ENCODE measurements at regions not wholly inside any gene's neighbourhood (a gene's known extent, or its start where the extent isn't known, plus 50 kb on each side); places are given as distances from the start of the nearest gene placed in this dataset.
"Not testable (repeated sequence)": the region's sequence is repeated elsewhere in the genome, so short reads cannot be mapped to it uniquely, and the experiment has no call there.

DNA sequence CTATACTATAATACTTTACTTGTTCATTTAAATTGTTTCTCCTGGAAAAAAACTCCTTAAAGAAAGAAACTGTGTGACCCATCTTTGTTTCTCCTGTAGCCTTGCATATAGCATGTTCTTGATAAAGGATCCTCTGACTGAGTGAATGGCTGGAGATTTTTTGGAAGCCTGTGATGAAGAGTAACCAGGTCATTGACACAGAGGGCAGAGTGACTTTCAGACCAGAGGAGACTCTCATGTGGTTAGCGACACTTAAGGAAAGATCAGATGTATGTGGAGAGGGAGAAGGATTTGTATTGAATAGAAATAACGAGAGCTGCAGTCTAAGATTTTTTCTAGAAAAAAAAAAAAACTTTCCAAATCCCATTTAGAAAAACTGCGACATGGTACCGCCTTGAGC lies 85.5 kb downstream of the TRIM43 start:
- Histone ChIP-seq H3K27me3 (replicated peaks in 1 of 4; ENCODE audit: control extremely low read depth in 1 of 4, control insufficient read depth in 3 of 4, insufficient read depth in 4 of 4, low read length in 3 of 4) (peaks cover 0 to 8% (median 3%) of the 10 kb centered on the region in 4 experiments), H3K9me3 (ENCODE audit: control extremely low read depth in 1 of 3, control insufficient read depth in 2 of 3, insufficient read depth in 1 of 3, low read length in 2 of 3) (no peaks in the 10 kb centered on the region), H3K36me3 (replicated peaks in 1 of 2; ENCODE audit: control extremely low read depth in 1 of 2, control insufficient read depth in 1 of 2, extremely low read depth in 1 of 2, insufficient read depth in 2 of 2, low read length in 1 of 2) (no peaks in the 10 kb centered on the region), H3K4me1 (ENCODE audit: control insufficient read depth in 2 of 2, insufficient read depth in 2 of 2, low read length in 2 of 2) (peaks cover 0 to 3% of the 10 kb centered on the region in 2 donors), H2AFZ (ENCODE audit: insufficient read depth, low read depth, low read length, poor library complexity, severe bottlenecking) (no peak overlapping the region), H3K4me3 (ENCODE audit: control extremely low read depth in 1 of 5, extremely low read depth in 1 of 5, insufficient read depth in 1 of 5, low read depth in 2 of 5, low read length in 4 of 5) (no peak overlapping the region), H4K20me1 (ENCODE audit: control insufficient read depth, insufficient read depth, low read length, poor library complexity, severe bottlenecking) (no peaks in the 10 kb centered on the region), H3K4me2 (replicated peaks; ENCODE audit: low read depth, low read length, poor library complexity, severe bottlenecking) (no peak overlapping the region), H3K27ac (ENCODE audit: low read length in 2 of 2) (no peak overlapping the region), H3K79me2 (ENCODE audit: control insufficient read depth, insufficient read depth, low read length) (no peaks in the 10 kb centered on the region), H3K9ac (ENCODE audit: low read length) (no peak overlapping the region)
- 100% methylated on average over 2 of the region's 4 CpGs for whole genome bisulfite sequencing (ENCODE audit: insufficient coverage)
- Mint-ChIP-seq H3K27me3 (peaks cover 36% of the 10 kb centered on the region), H3K4me1 (peaks cover 1% of the 10 kb centered on the region), H3K9me3 (ENCODE audit: insufficient read depth) (no peaks in the 10 kb centered on the region), H3K4me3 (no peak overlapping the region), H3K27ac (no peak overlapping the region)
- DNase-seq = no peak
- POLR2A ChIA-PET = no interaction called here
- no peak for TF ChIP-seq EZH2 (IDR thresholded peaks at IDR 0.05; ENCODE audit: borderline replicate concordance, insufficient read depth, low read depth, low read length, poor library complexity, severe bottlenecking)
- TF ChIP-seq, protein P1, sequence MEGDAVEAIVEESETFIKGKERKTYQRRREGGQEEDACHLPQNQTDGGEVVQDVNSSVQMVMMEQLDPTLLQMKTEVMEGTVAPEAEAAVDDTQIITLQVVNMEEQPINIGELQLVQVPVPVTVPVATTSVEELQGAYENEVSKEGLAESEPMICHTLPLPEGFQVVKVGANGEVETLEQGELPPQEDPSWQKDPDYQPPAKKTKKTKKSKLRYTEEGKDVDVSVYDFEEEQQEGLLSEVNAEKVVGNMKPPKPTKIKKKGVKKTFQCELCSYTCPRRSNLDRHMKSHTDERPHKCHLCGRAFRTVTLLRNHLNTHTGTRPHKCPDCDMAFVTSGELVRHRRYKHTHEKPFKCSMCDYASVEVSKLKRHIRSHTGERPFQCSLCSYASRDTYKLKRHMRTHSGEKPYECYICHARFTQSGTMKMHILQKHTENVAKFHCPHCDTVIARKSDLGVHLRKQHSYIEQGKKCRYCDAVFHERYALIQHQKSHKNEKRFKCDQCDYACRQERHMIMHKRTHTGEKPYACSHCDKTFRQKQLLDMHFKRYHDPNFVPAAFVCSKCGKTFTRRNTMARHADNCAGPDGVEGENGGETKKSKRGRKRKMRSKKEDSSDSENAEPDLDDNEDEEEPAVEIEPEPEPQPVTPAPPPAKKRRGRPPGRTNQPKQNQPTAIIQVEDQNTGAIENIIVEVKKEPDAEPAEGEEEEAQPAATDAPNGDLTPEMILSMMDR (IDR thresholded peaks at IDR 0.05) = no peak
- no peak for ATAC-seq (ENCODE audit: low read depth)
- intact Hi-C loops (cut with micrococcal nuclease) = no loop called here
- CTCF ChIA-PET = no interaction called here

DNA sequence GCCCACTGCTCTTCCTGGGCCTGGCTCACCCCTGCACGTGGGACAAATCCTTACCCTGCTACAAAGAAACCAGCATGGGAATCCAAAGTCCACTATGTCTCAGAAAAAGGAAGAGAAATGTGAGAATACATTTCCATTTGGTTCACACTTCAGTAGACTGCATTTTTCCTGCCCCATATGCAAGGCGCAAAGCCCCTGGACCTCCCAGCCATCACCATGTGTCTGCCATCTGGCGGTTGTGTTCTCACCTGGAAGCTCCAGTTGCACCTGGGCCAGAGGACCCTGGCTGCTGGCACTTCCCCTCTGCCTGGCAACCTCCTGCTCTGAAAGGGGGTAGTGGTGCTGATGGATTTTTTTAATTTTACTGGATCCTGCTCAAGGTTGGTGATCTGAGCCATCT lies 86.0 kb downstream of the TRIM43 start:
- H3K9ac ChIP-seq (ENCODE audit: low read length); H3K27ac ChIP-seq (ENCODE audit: low read length in 2 of 2); H3K36me3 ChIP-seq (replicated peaks in 1 of 2; ENCODE audit: control extremely low read depth in 1 of 2, control insufficient read depth in 1 of 2, extremely low read depth in 1 of 2, insufficient read depth in 2 of 2, low read length in 1 of 2); CTCF ChIA-PET; ATAC-seq (ENCODE audit: low read depth); intact Hi-C loops (cut with micrococcal nuclease); POLR2A ChIA-PET; H2AFZ ChIP-seq (ENCODE audit: insufficient read depth, low read depth, low read length, poor library complexity, severe bottlenecking); H3K4me1 ChIP-seq (ENCODE audit: control insufficient read depth in 2 of 2, insufficient read depth in 2 of 2, low read length in 2 of 2); DNase-seq; H3K4me3 ChIP-seq (ENCODE audit: control extremely low read depth in 1 of 5, extremely low read depth in 1 of 5, insufficient read depth in 1 of 5, low read depth in 2 of 5, low read length in 4 of 5); H3K27ac Mint-ChIP-seq; H3K4me1 Mint-ChIP-seq; H3K4me2 ChIP-seq (replicated peaks; ENCODE audit: low read depth, low read length, poor library complexity, severe bottlenecking); H3K79me2 ChIP-seq (ENCODE audit: control insufficient read depth, insufficient read depth, low read length); H3K9me3 Mint-ChIP-seq (ENCODE audit: insufficient read depth); H3K4me3 Mint-ChIP-seq; H4K20me1 ChIP-seq (ENCODE audit: control insufficient read depth, insufficient read depth, low read length, poor library complexity, severe bottlenecking); H3K9me3 ChIP-seq (ENCODE audit: control extremely low read depth in 1 of 3, control insufficient read depth in 2 of 3, insufficient read depth in 1 of 3, low read length in 2 of 3): not testable (repeated sequence)
- peaks cover 39% of the 10 kb centered on the region for H3K27me3 Mint-ChIP-seq
- peaks cover 0 to 11% (median 3%) of the 10 kb centered on the region in 4 experiments for H3K27me3 ChIP-seq (replicated peaks in 1 of 4; ENCODE audit: control extremely low read depth in 1 of 4, control insufficient read depth in 3 of 4, insufficient read depth in 4 of 4, low read length in 3 of 4)
- no CpG with 5 or more reads among the region's 3 CpGs for WGBS (ENCODE audit: insufficient coverage)

DNA sequence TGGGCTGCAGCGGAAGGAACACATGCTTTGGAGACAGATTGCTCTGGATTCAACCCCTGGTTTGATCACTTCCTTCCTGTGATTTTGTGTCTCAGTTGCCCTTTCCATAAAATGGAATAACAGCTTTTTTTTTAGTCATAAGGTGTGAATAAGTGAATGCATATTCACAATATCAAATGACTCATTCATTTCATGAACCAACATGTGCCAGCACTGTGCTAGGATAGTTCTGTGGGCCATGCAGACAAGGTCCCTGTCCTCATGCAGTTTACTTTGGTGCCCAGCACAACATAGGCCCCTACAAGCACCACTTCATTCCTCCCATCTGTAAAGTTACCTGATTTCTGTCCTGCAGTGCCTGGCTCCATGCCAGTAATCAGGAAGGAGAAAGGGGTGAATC lies 89.4 kb downstream of the TRIM43 start:
- H3K4me1 ChIP-seq (ENCODE audit: control insufficient read depth in 2 of 2, insufficient read depth in 2 of 2, low read length in 2 of 2); H3K4me3 ChIP-seq (ENCODE audit: control extremely low read depth in 1 of 5, extremely low read depth in 1 of 5, insufficient read depth in 1 of 5, low read depth in 2 of 5, low read length in 4 of 5); H3K27ac ChIP-seq (ENCODE audit: low read length in 2 of 2); H3K9me3 ChIP-seq (ENCODE audit: control extremely low read depth in 1 of 3, control insufficient read depth in 2 of 3, insufficient read depth in 1 of 3, low read length in 2 of 3); POLR2A ChIA-PET; H3K4me3 Mint-ChIP-seq; H2AFZ ChIP-seq (ENCODE audit: insufficient read depth, low read depth, low read length, poor library complexity, severe bottlenecking); H3K27me3 ChIP-seq (replicated peaks in 1 of 4; ENCODE audit: control extremely low read depth in 1 of 4, control insufficient read depth in 3 of 4, insufficient read depth in 4 of 4, low read length in 3 of 4); H3K9ac ChIP-seq (ENCODE audit: low read length); H4K20me1 ChIP-seq (ENCODE audit: control insufficient read depth, insufficient read depth, low read length, poor library complexity, severe bottlenecking); DNase-seq; H3K79me2 ChIP-seq (ENCODE audit: control insufficient read depth, insufficient read depth, low read length); H3K27ac Mint-ChIP-seq; H3K4me2 ChIP-seq (replicated peaks; ENCODE audit: low read depth, low read length, poor library complexity, severe bottlenecking); intact Hi-C loops (cut with micrococcal nuclease); H3K9me3 Mint-ChIP-seq (ENCODE audit: insufficient read depth); CTCF ChIA-PET; ATAC-seq (ENCODE audit: low read depth); H3K36me3 ChIP-seq (replicated peaks in 1 of 2; ENCODE audit: control extremely low read depth in 1 of 2, control insufficient read depth in 1 of 2, extremely low read depth in 1 of 2, insufficient read depth in 2 of 2, low read length in 1 of 2): not testable (repeated sequence)
- Mint-ChIP-seq H3K27me3 (peaks cover 43% of the 10 kb centered on the region), H3K4me1 (peaks cover 11% of the 10 kb centered on the region)
- no CpG with 5 or more reads among the region's 1 CpG for WGBS (ENCODE audit: insufficient coverage)
